Gastrocnemius medialis (tissue), 4 donors: ENCODE measurements at regions not wholly inside any gene's neighbourhood (a gene's known extent, or its start where the extent isn't known, plus 50 kb on each side); places are given as distances from the start of the nearest gene placed in this dataset.

Experiments
- ATAC-seq, 2 donors: fragments of 150-250 bp; one replicate each; pipeline ENCODE4 v1.9.1; 2016
- DNase-seq, 2 donors: peaks; one replicate each; pipeline ENCODE4 v3.0.0-alpha.2; 2019
- H3K27ac ChIP-seq, 4 donors: fragments of 200-600 bp; sonication (generic); 1 replicate in 1 of 4; 2 replicates in 3 of 4; pipeline ENCODE4 v1.5.1; 2016 to 2018; ENCODE audit warnings: mild to moderate bottlenecking in 2 of 4, moderate library complexity in 1 of 4
- H3K27me3 ChIP-seq, 3 donors: fragments of 200-600 bp; sonication (generic) in 2 of 3; 1 replicate in 1 of 3; 2 replicates in 2 of 3; pipeline versions ENCODE4 v1.5.1 to v1.6.0; 2016 to 2019; ENCODE audit warnings: mild to moderate bottlenecking in 1 of 3, moderate library complexity in 1 of 3
- H3K36me3 ChIP-seq, 2 donors: fragments of 200-600 bp; sonication (generic) in 1 of 2; one replicate each; pipeline ENCODE4 v1.5.1; 2017 to 2018
- H3K4me1 ChIP-seq, 2 donors: fragments of 200-600 bp; sonication (generic) in 1 of 2; one replicate each; pipeline ENCODE4 v1.5.1; 2016 to 2017; ENCODE audit warnings: mild to moderate bottlenecking in 2 of 2
- H3K4me3 ChIP-seq, 4 donors: fragments of 200-600 bp; sonication (generic) in 3 of 4; 1 replicate in 1 of 4; 2 replicates in 3 of 4; pipeline ENCODE4 v1.5.1; 2016 to 2019; ENCODE audit warnings: mild to moderate bottlenecking in 2 of 4
- H3K9me3 ChIP-seq, 3 donors: fragments of 200-600 bp; sonication (generic) in 2 of 3; 1 replicate in 1 of 3; 2 replicates in 2 of 3; pipeline ENCODE4 v1.5.1; 2016 to 2019
- CTCF ChIP-seq, 5 experiments: fragments of 450-650 bp in 3 of 5; fragments of 200-600 bp in 2 of 5; sonication (generic) in 2 of 5; IDR thresholded peaks in 4 of 5; conservative IDR thresholded peaks in 1 of 5; 1 replicate in 4 of 5; 2 replicates in 1 of 5; pipeline ENCODE4 v1.5.1; 2016 to 2019; ENCODE audit warnings: antibody characterized with exemption in 5 of 5, mild to moderate bottlenecking in 3 of 5, moderate library complexity in 3 of 5
- POLR2A ChIP-seq, 2 donors: fragments of 450-650 bp; IDR thresholded peaks; one replicate each; pipeline ENCODE4 v1.6.1; 2017; ENCODE audit warnings: antibody characterized with exemption in 2 of 2, mild to moderate bottlenecking in 2 of 2, moderate library complexity in 2 of 2
- in situ Hi-C, 4 donors: fragments of 200-750 bp; cut with MboI; loops; one replicate each; pipeline versions ENCODE4 v1.15.0 to v1.8.0; 2017; ENCODE audit warnings: low sequenced_read_pairs in 4 of 4
- intact Hi-C: fragments of 100-400 bp; cut with DNase I; formaldehyde crosslinking; loops from one replicate; pipeline ENCODE4 v1.15.1; 2023; ENCODE audit warnings: low total_unique reads

- in situ Hi-C loops (no loop called here), intact Hi-C loops (no loop called here)
- no peaks in the 10 kb centered on the region for H3K36me3 ChIP-seq
- ATAC-seq (no peak), DNase-seq (no peak)
- no peaks in the 10 kb centered on the region for H3K27me3 ChIP-seq
- H3K27ac ChIP-seq = no peak overlapping the region
- TF ChIP-seq POLR2A (IDR thresholded peaks at IDR 0.05) = no peak
- TF ChIP-seq CTCF (IDR thresholded peaks at IDR 0.05 in 4 of 5, conservative IDR thresholded peaks at IDR 0.05 in 1 of 5) = no peak
- no peak overlapping the region for H3K4me3 ChIP-seq
- H3K4me1 ChIP-seq = no peaks in the 10 kb centered on the region
- H3K9me3 ChIP-seq = no peaks in the 10 kb centered on the region
These were observed 753.3 kb downstream of the IRX1 start for GRCh38 chr5:4348919-4349318.

- Histone ChIP-seq H3K27ac (no peak overlapping the region), H3K27me3 (no peaks in the 10 kb centered on the region), H3K4me3 (no peak overlapping the region), H3K36me3 (no peaks in the 10 kb centered on the region), H3K9me3 (no peaks in the 10 kb centered on the region), H3K4me1 (no peaks in the 10 kb centered on the region)
- intact Hi-C loops (no loop called here), in situ Hi-C loops (no loop called here)
- ATAC-seq (no peak), DNase-seq (no peak)
- TF ChIP-seq POLR2A (IDR thresholded peaks at IDR 0.05) (no peak), CTCF (IDR thresholded peaks at IDR 0.05 in 4 of 5, conservative IDR thresholded peaks at IDR 0.05 in 1 of 5) (no peak)
These were observed 760.6 kb downstream of the IRX1 start for GRCh38 chr5:4356201-4356600.

DNA sequence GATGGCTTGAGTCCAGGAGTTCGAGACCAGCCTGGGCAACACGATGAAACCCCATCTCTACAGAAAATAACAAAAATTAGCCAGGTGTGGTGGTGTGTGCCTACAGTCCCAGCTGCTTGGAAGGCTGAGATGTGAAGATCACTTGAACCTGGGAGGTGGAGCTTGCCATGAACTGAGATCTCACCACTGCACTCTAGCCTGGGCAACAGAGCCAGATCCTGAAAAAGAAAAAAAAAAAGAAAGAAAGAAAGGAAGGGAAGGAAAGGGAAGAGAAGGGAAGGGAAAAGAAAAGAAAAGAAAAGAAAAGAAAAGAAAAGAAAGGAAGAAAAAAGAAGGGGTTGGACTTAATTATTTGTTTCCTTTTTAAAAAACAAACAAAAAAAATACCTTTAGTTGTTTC is 764.2 kb downstream of the IRX1 start:
- no peaks in the 10 kb centered on the region for H3K36me3 ChIP-seq
- H3K4me3 ChIP-seq = no peak overlapping the region
- no peaks in the 10 kb centered on the region for H3K27me3 ChIP-seq
- intact Hi-C loops = no loop called here
- no peaks in the 10 kb centered on the region for H3K4me1 ChIP-seq
- H3K27ac ChIP-seq = no peak overlapping the region
- H3K9me3 ChIP-seq = no peaks in the 10 kb centered on the region
- ATAC-seq (no peak), DNase-seq (no peak)
- TF ChIP-seq CTCF (IDR thresholded peaks at IDR 0.05 in 4 of 5, conservative IDR thresholded peaks at IDR 0.05 in 1 of 5) = no peak
- TF ChIP-seq POLR2A (IDR thresholded peaks at IDR 0.05) = no peak
- in situ Hi-C loops = no loop called here

DNA sequence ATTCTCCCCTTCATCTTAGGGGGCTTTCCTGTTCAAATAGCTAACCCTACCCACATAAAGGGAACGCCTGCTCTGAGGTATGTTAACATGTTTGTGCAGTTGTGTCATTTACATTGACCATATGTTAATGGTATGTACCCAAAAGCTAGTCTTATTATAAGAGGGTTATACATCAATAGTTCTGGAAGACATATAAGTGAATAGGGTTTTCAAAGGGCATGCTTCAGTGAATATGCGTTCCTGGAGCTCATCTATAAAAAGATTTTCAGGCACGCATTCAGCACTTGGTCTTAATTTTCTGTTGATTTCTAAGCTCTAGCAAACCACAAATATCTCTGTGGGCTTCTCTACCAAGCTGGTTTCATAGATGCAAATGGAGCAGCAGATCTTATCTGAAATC is 766.1 kb downstream of the IRX1 start:
- DNase-seq = no peak
- Histone ChIP-seq H3K4me3 (no peak overlapping the region), H3K9me3 (no peaks in the 10 kb centered on the region), H3K27me3 (no peaks in the 10 kb centered on the region), H3K4me1 (no peaks in the 10 kb centered on the region), H3K27ac (no peak overlapping the region), H3K36me3 (no peaks in the 10 kb centered on the region)
- no peak for ATAC-seq
- no peak for TF ChIP-seq CTCF (IDR thresholded peaks at IDR 0.05 in 4 of 5, conservative IDR thresholded peaks at IDR 0.05 in 1 of 5)
- no peak for TF ChIP-seq POLR2A (IDR thresholded peaks at IDR 0.05)
- intact Hi-C loops (no loop called here), in situ Hi-C loops (no loop called here)

- no peak for DNase-seq
- Histone ChIP-seq H3K4me3 (no peak overlapping the region), H3K9me3 (no peaks in the 10 kb centered on the region), H3K27ac (no peak overlapping the region), H3K4me1 (no peaks in the 10 kb centered on the region), H3K27me3 (no peaks in the 10 kb centered on the region), H3K36me3 (no peaks in the 10 kb centered on the region)
- intact Hi-C loops = no loop called here
- in situ Hi-C loops = no loop called here
- TF ChIP-seq CTCF (IDR thresholded peaks at IDR 0.05 in 4 of 5, conservative IDR thresholded peaks at IDR 0.05 in 1 of 5) (no peak), POLR2A (IDR thresholded peaks at IDR 0.05) (no peak)
- no peak for ATAC-seq
These were observed 766.8 kb downstream of the IRX1 start for GRCh38 chr5:4362411-4362810.
